ENCODE measurements at regions not wholly inside any gene's neighbourhood (a gene's known extent, or its start where the extent isn't known, plus 50 kb on each side); places are given as distances from the start of the nearest gene placed in this dataset.
A peak's percentile ranks its signal among the peaks of the same experiment; 100 is the strongest.

DNA sequence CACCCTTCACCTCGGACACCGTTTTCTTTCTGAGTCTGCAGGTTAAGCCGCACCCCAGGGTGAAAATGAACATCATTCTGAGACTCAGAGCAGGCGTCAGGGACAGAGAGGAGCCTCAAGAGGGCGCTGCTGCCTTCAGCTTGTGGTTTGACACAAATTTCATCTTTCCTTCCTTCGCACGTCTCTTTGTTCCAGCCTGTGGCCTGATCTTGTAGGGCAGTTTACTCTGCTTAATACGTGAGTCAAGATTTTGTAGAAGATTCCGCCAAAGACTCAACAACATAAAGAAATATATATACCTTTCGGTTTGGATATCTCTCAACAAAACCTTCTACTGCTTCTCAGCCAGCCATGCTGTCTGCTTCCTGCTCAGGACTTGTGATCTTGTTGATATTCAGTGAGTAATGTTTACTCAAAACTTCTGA lies 329.3 kb upstream of the OR4E1 start:
- TF ChIP-seq, protein P1, sequence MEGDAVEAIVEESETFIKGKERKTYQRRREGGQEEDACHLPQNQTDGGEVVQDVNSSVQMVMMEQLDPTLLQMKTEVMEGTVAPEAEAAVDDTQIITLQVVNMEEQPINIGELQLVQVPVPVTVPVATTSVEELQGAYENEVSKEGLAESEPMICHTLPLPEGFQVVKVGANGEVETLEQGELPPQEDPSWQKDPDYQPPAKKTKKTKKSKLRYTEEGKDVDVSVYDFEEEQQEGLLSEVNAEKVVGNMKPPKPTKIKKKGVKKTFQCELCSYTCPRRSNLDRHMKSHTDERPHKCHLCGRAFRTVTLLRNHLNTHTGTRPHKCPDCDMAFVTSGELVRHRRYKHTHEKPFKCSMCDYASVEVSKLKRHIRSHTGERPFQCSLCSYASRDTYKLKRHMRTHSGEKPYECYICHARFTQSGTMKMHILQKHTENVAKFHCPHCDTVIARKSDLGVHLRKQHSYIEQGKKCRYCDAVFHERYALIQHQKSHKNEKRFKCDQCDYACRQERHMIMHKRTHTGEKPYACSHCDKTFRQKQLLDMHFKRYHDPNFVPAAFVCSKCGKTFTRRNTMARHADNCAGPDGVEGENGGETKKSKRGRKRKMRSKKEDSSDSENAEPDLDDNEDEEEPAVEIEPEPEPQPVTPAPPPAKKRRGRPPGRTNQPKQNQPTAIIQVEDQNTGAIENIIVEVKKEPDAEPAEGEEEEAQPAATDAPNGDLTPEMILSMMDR (IDR thresholded peaks at IDR 0.05), result peak in 2 of 6 experiments; percentile 7 to 21
- TF ChIP-seq POLR2AphosphoS5 (IDR thresholded peaks at IDR 0.05) (no peak), POLR2A (IDR thresholded peaks at IDR 0.05) (no peak), EP300 (IDR thresholded peaks at IDR 0.05) (no peak)

All from upper lobe of left lung (tissue), 4 donors.